ENCODE measurements at regions not wholly inside any gene's neighbourhood (a gene's known extent, or its start where the extent isn't known, plus 50 kb on each side); places are given as distances from the start of the nearest gene placed in this dataset.

GRCh38 chr5:116922532-116922931, 347.9 kb upstream of the SEMA6A start:
- Histone ChIP-seq H2AK5ac (ENCODE audit: insufficient read length, low read length) (no peak overlapping the region), H3K27ac (ENCODE audit: insufficient read length, low read depth, low read length) (no peak overlapping the region), H3K4ac (ENCODE audit: low read depth, low read length) (no peak overlapping the region), H4K8ac (replicated peaks; ENCODE audit: insufficient read length, low read depth, low read length) (no peak overlapping the region), H3K23ac (ENCODE audit: insufficient read length, low read depth, low read length) (no peak overlapping the region), H2BK5ac (ENCODE audit: insufficient read length, low read length) (no peak overlapping the region), H2BK15ac (ENCODE audit: low read depth, low read length) (no peak overlapping the region), H3K4me2 (ENCODE audit: insufficient read depth, insufficient read length, low read length) (no peak overlapping the region), H3K79me2 (ENCODE audit: insufficient read depth, low read length) (no peaks in the 10 kb centered on the region), H3K79me1 (ENCODE audit: insufficient read depth, low read depth, low read length, poor library complexity, severe bottlenecking) (no peaks in the 10 kb centered on the region), H2BK20ac (ENCODE audit: low read depth, low read length, poor library complexity, severe bottlenecking) (no peak overlapping the region), H3K56ac (ENCODE audit: insufficient read length, low read depth, low read length) (no peak overlapping the region), H3K4me1 (ENCODE audit: insufficient read depth, low read length) (peaks cover 5% of the 10 kb centered on the region; the same call in 1 of the 2 replicates), H4K5ac (ENCODE audit: insufficient read length, low read depth, low read length) (no peak overlapping the region), H3K9me3 (ENCODE audit: control insufficient read depth, low read depth, low read length) (no peaks in the 10 kb centered on the region), H3K14ac (ENCODE audit: insufficient read depth, low read length) (no peak overlapping the region), H3K27me3 (ENCODE audit: insufficient read depth, low read length) (no peaks in the 10 kb centered on the region), H2BK120ac (ENCODE audit: low read depth, low read length, poor library complexity, severe bottlenecking) (no peak overlapping the region), H3K9ac (ENCODE audit: extremely low read depth, insufficient read length, low read length) (no peak overlapping the region), H3K18ac (ENCODE audit: insufficient read length, low read depth, low read length) (no peak overlapping the region), H4K20me1 (ENCODE audit: control insufficient read depth, insufficient read depth, insufficient read length) (no peaks in the 10 kb centered on the region), H2AFZ (ENCODE audit: low read length) (no peak overlapping the region), H4K91ac (ENCODE audit: insufficient read length, low read depth, low read length) (no peak overlapping the region), H2BK12ac (ENCODE audit: insufficient read length, low read depth, low read length) (no peak overlapping the region), H3T11ph (ENCODE audit: low read length) (no peak overlapping the region), H3K23me2 (ENCODE audit: insufficient read length, low read depth, low read length, poor library complexity, severe bottlenecking) (no peaks in the 10 kb centered on the region)
- TF ChIP-seq, protein P1, sequence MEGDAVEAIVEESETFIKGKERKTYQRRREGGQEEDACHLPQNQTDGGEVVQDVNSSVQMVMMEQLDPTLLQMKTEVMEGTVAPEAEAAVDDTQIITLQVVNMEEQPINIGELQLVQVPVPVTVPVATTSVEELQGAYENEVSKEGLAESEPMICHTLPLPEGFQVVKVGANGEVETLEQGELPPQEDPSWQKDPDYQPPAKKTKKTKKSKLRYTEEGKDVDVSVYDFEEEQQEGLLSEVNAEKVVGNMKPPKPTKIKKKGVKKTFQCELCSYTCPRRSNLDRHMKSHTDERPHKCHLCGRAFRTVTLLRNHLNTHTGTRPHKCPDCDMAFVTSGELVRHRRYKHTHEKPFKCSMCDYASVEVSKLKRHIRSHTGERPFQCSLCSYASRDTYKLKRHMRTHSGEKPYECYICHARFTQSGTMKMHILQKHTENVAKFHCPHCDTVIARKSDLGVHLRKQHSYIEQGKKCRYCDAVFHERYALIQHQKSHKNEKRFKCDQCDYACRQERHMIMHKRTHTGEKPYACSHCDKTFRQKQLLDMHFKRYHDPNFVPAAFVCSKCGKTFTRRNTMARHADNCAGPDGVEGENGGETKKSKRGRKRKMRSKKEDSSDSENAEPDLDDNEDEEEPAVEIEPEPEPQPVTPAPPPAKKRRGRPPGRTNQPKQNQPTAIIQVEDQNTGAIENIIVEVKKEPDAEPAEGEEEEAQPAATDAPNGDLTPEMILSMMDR (conservative IDR thresholded peaks at IDR 0.05) = no peak
- Mint-ChIP-seq H3K4me3 (no peak overlapping the region), H3K27me3 (ENCODE audit: low read depth) (no peaks in the 10 kb centered on the region), H3K9me3 (no peaks in the 10 kb centered on the region; a peak in 1 of 5 replicates), H3K27ac (no peak overlapping the region), H3K36me3 (ENCODE audit: insufficient read depth in 1 of 3, low read depth in 3 of 3) (no peaks in the 10 kb centered on the region), H3K4me1 (peaks cover 9 to 16% of the 10 kb centered on the region in 2 experiments)
- DNase-seq = no peak
